NCI-H1417 (cell line): ENCODE measurements at regions not wholly inside any gene's neighbourhood (a gene's known extent, or its start where the extent isn't known, plus 50 kb on each side); places are given as distances from the start of the nearest gene placed in this dataset.
"Not testable (repeated sequence)": the region's sequence is repeated elsewhere in the genome, so short reads cannot be mapped to it uniquely, and the experiment has no call there.

Source experiments
- DNase-seq, 3 experiments: peaks; one replicate each; lab custom pipeline; 2025; lab: John Stamatoyannopoulos, UW

DNA sequence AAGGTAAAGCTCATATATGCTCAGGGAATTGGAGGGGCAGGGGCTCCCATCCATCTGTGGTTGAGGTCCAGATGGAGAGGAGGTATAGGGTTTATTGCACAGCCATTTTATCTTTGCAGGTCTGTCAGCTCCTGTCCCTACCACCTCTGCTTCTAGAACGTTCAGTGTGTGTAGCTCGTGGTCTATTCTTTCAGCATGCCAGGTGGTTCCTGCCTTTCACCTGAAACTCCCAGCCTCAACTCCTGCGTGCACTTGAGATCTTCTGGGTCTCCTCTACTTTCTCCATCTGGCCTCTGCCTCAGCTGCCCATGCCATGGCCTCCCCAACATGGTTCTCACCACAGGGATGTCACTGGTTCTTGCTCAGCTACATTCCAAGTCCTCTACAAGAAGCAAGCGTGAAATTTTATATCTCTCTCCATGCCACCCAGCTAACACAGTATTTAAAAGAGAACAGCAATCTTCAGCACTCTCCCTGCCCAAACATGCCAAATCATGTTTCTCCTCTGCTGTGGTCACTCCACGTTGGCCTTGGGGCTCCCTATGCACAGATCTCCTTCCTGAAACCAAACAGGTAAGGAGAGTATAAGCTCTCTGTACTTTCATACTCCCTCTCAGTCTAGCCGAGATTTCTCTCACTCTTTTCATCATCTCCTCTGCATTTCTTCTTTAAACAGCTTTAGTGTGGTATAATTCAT, 157.8 kb upstream of the TRPC6 start:
- no peak for DNase-seq

DNA sequence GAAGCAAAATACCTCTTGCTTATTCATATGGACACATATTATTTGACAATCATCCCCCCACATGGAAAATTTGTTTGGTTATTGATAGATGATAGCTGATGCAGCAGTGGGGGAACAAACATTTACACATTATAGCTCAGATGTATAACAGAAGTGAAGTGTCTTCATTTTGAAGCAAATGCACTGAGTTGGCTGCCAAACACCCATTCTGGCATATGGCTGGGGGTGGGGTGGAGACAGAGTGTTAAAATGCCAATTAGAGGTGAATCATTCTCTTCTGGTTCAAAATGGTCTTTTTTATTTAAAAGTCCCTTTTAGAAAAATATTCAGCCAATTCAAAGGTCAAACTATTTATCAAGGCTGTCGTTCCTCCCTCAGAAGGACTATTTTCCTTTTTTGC, 157.3 kb upstream of the TRPC6 start:
- DNase-seq, result no peak

DNA sequence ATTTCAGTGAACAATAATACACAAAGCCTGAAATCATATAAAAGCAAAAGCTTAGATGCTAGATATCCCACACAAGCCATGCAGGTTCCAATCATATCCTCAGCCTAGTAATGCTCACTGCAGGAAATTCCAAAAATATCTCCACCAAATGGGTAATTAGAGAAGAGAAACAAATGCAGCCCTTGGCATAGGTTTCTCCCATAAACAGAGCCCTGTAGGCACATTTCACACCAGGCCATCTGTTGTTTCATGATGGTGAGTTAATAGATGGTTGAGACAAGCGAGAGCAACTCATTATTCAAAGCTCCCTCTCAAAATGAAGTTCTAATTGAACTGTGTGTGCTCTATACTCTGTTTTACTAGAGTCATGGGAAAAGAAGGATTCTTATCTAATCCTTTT, 154.6 kb upstream of the TRPC6 start:
- DNase-seq, result peak in 2 of 3 experiments; percentile 43 to 82

DNA sequence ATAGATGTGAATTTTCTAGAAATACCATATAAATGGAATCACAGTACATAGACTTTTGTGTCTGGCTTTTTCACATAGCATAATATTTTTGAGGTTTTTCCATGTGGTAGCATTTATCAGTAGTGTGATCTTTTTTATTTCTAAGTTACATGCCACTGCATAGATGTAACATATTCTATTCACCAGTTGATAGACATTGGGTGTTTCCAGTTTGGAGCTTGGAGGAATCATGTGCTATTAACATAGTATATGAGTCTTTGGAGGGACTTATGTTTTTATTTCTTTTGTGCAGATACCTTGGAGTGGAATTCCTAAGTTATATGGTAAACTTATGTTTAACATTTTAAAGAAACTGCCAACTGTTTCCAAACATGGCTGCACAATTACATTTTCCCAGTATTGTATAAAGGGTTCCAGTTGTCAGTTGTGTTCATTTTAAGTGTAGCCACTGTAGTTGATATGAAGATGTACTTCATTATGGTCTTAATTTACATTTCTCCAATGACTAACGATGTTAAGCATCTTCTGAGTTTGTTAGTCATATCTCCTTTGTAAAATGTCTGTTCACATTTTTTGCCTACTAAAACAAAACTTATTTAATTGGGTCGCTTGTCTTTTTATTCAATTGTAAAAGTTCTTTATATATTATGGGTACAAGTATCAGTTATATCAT, 145.7 kb upstream of the TRPC6 start:
- DNase-seq, result no peak

DNA sequence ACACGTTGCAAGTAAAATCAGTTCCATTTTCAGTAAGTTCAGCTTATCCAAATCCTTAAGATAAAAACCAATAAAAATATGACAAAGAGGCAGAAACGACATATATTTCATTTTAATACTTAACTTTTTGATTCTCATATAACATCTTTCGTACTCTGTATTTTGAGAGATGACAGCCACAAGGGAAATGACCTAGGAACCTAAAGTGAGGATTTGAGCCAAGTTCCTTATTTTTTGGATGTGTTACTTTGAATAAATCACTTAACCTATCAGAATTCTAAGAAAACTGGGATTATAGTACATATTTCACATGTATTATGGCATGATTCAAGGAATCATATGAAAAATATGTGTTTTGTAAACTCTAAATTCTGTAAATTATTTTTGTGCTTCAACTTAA, 143.6 kb upstream of the TRPC6 start:
- no peak for DNase-seq

DNA sequence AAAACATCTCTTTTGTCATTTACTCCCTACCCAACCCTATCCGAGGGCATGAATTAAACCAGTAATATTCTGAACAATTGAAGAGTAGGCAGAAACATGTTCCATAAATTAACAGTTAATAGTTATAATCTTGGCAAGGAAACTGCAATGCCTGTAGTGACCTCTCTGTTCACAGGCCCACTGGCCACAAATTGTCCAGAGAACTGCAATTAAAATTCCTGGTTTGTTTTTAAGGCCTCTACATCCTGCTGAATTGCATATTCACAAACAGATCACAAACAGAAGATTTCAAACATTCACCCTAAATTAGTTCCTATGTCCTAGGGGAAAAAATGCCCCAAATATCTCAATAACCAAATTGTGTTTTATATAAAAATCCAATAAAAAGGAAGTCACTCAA, 143.2 kb upstream of the TRPC6 start:
- DNase-seq, result no peak

DNA sequence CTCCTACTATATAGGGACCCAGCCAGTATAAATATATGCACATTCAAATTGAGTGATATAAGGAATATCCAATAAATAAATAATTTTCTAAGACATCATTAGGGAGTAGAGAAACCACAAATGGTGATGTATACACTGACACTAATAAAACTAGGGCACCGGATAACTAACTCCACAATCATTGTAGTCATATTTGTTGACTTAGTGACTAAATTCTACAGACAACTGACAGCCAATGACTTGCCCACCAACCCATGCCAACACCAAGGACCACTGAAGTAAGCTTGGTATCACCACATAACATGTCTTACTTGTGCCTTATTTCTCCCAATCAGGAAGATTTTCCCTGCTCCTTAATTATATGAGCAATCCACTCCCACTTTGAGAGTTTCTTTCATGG, 139.6 kb upstream of the TRPC6 start:
- DNase-seq, result no peak

DNA sequence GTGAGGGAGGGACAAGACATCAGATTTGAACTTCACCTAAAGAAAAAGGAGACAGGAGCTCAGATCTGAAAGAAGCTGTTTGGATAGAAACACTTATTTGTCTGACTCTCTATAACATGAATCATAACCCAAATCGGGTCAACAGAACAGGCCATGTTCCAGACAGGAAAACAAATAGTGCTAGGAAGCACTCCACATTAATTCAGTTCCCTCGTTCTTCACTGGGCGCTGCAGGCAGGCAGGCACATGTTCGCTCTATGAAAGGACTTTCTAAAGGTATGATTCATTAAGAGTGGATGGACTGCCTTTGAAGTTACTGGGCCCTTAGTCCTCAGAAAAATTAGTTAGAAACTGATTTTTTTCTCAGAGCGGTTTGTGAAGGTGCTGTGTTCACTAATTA, 137.5 kb upstream of the TRPC6 start:
- DNase-seq, result peak in 1 of 3 experiments; percentile 18

DNA sequence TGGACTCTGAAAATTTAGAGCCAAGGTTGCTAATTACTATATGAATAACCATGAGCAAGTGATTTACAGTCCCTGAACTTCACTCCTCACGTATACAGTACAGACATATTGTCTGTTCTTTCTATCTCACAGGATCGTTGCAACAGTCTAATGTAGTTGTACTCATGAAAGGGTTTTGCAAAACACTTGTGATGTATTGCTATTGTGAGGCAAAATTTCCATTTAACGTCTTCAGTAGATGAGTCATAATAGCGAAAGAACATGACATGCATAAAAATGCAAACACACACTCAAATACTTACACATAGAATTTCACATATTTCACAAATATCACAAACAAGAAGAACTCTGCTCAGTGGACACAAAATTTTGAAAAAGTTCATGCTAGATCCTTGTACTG, 134.6 kb upstream of the TRPC6 start:
- DNase-seq, result no peak

DNA sequence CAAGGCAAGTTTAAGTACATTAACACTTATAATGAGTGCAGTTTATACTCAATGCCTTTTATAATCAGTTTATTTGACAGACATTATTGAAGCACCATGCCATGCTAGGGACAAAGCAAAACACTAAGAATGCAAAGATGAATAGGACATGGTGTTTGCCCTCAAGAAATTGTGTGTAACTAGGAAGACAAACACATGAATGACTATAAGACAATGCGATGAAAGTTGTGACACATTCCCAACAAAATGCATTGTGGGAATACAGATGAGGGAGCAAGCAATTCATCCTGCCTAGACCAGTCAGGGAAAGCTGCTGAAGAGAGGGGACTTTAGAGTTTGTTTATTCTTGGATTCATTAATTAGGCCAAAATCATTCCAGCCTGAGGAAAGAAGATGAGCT, 133.8 kb upstream of the TRPC6 start:
- DNase-seq, result peak in 1 of 3 experiments; percentile 20

DNA sequence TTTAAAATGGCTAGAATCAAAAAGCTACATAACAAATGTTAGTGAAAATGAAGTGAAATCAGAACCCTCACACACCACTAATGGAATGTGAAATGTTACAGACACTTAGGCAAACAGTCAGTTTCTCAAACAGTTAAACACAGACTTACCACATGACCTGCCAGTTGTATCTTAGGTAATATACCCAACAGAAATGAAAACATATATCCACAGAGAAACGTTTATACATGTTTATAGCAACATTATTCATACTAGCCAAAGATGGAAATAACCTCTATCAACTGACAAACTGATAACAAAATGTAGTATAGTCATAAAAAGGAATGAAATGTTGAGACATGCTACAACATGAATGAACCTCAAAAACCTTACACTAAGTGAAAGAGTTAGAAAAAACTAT, 131.5 kb upstream of the TRPC6 start:
- DNase-seq, result no peak

DNA sequence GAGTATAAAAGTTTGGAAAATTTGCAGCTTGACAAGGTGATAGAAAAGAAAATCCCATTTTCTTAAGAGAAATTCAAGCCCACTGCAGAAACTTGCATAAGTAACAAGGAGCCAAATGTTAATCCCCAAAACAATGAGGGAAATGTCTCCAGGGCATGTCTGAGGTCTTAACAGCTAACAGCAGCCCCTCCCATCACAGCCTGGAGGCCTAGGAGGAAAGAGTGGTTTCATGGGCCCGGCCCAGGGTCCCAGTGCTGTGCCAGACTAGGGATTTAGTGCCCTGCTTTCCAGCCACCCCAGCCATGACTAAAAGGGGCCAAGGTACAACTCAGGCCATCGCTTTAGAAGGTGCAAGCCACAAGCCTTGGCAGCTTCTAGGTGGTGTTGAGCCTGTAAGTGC, 123.7 kb upstream of the TRPC6 start:
- no peak for DNase-seq

DNA sequence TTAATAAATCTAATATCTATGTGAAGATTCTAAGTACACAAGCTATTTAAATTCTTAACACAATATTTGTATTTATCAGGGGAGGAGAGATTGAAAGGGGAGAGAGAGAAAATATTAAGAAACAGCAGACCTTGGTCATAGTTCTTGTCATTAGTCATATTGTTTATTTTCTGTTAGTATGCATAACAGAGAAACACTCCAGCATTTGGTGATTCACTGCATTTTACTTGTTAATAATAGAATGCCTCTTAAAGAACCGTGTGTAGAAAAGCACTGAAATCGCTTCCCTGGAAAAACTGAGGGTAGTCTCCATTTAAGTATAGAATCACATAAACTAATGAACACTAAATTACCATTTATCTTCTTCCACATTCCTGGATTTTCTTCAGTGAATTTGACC, 122.7 kb upstream of the TRPC6 start:
- DNase-seq, result no peak

DNA sequence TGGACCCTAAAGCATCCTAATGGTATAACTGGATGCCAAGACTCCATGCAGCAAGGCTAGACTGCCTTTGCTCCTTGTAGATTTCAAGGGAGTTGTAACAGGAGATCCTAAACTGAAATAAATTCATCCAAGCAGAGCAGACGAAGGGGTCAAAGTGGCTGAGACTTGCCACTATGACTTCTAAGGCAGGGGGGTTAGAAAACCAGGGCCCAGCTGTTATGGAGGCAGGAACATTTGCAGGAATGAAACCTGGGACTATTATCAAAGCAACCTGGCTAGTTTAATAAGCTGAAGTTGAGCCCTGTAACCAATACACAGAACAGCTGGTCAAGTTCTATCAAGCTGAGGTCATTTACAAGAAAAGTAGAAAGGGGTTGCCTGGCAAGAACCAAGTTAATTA, 122.2 kb upstream of the TRPC6 start:
- DNase-seq, result no peak

DNA sequence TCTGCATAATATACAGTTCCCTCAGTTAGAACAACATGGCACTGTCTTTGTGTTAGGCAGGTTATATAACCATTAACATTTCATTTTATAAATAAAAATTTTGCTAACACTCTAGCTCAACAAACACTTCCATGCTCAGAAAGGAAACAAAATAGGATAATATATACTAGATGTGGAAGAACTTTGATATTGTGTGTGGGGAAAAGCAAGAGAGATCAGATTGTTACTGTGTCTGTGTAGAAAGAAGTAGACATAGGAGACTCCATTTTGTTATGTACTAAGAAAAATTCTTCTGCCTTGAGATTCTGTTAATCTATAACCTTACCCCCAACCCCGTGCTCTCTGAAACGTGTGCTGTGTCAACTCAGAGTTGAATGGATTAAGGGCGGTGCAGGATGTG, 111.1 kb upstream of the TRPC6 start:
- DNase-seq, result not testable (repeated sequence)

DNA sequence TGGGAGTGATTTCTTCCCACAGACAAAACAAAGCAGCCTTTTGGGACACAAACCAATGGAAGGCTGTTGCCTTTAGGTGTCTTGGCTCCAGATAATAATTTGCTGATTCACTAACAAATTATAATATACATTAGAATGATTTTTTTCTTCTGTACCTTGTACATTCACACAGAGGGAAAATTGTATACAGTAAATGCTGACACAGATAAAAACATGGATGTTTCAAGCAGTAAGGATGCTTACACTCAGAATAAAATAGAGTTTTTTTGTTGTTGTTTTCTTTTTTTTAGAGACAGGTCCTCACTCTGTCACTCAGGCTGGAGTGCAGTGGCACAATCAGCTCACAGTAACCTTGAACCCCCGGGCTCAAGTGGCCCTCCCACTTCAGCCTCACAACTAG, 109.2 kb upstream of the TRPC6 start:
- no peak for DNase-seq

DNA sequence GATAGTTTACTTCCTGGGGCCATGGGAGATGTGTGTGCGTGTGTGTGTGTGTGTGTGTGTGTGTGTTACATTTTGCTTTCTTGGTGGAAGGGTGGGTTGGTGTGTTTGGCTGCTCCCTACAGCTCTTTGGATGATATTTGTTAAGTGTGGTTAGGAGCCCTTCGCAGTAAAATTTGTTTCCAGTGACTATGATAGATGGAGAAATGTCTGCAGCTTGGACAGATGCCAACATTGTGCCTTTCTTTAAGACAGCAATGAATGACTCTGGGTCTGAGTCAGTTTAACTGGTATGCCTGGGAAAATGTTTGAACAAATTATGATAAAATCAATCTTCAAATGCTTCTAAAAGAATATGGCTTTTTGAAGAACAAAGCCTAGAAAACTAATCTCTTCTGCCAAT, 102.7 kb upstream of the TRPC6 start:
- DNase-seq, result peak in 1 of 3 experiments; percentile 23

DNA sequence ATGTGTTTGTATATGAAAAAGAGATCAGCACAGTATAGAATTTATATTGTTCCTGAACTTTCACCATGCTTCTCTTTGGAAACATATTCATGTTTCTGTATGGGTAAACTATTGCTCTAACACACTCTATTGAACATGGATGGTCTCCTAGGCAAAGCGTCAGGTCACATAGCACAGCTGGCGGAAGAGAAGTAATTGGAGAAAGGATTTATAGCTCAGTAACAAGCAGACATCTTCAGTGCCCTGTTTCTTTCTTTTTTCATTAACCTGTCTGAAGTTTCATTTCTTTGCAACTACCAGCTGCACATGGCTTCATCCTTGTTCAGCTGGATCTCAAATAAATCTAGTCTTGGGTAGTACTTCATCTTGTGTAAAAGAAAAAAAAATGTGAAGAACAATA, 84.4 kb upstream of the TRPC6 start:
- peak in 1 of 3 experiments; percentile 16 for DNase-seq

DNA sequence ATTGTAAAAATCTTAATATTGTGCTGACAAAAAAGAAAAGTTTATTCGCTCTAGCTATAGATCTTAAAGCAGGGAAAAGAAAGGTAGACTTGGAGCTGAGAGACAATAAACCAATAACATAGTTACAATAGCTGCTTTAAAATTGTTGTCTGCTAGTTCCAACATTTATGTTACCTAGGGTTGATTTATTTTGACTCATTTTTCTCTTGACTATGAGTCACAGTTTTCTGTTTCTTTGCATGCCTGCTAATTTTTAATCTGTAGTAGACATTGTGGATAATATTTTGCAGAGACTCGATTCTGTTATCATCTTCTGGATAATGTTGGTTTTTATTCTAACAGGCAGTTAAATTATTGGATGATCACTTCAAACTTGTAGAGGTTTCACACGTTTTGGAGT, 83.1 kb upstream of the TRPC6 start:
- no peak for DNase-seq

DNA sequence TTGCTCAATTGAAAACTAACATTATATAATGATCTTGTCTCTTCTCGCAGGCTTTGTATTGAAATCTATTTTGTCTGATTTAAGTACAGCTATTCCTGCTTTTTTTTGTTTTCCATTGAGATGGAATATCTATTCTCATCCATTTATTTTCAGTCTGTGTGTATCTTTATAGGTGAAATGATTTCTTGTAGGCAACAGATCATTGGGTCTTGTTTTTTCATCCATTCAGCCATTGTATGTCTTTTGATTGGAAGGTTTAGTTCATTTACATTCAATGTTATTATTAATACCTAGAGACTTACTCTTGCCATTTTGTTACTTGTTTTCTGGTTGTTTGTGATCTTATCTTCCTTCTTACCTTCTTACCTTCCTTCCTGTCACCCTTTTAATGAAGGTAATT, 77.8 kb upstream of the TRPC6 start:
- DNase-seq, result no peak
